Colonic mucosa (tissue), 4 donors: ENCODE measurements at regions not wholly inside any gene's neighbourhood (a gene's known extent, or its start where the extent isn't known, plus 50 kb on each side); places are given as distances from the start of the nearest gene placed in this dataset.

ENCODE experiments used
- DNase-seq: peaks from one replicate; pipeline ENCODE4 v3.0.0-alpha.2; 2020
- H3K27ac ChIP-seq: fragments of 200-600 bp; one replicate; pipeline ENCODE4 v1.8.0; 2021
- H3K27me3 ChIP-seq: fragments of 200-600 bp; one replicate; pipeline ENCODE4 v1.8.0; 2021
- H3K36me3 ChIP-seq: fragments of 200-600 bp; one replicate; pipeline ENCODE4 v1.8.0; 2021
- H3K4me1 ChIP-seq: fragments of 200-600 bp; one replicate; pipeline ENCODE4 v1.8.0; 2021; ENCODE audit warnings: mild to moderate bottlenecking
- H3K4me3 ChIP-seq: fragments of 200-600 bp; one replicate; pipeline ENCODE4 v1.8.0; 2021
- H3K9ac ChIP-seq, 2 donors: one replicate each; pipeline ENCODE4 v1.7.0; 2013; ENCODE audit warnings: control low read depth in 2 of 2, low read depth in 2 of 2, low read length in 2 of 2
- H3K9me3 ChIP-seq: fragments of 200-600 bp; one replicate; pipeline ENCODE4 v1.8.0; 2021
- CTCF ChIP-seq: fragments of 200-600 bp; IDR thresholded peaks from one replicate; pipeline ENCODE4 v1.8.0; 2022; ENCODE audit warnings: antibody characterized with exemption, mild to moderate bottlenecking
- intact Hi-C: fragments of 100-400 bp; cut with DNase I; formaldehyde crosslinking; loops from one replicate; pipeline ENCODE4 v1.14.1; 2022
- donor health status: healthy.
- donor health status: DM: no; HTN: no; CAD: no.
- donor health status: DM: no; HTN: no; CAD: no.

GRCh38 chr3:30305021-30305420 lies 301.4 kb upstream of the TGFBR2 start:
- no peaks in the 10 kb centered on the region for H3K9me3 ChIP-seq
- no peak overlapping the region for H3K9ac ChIP-seq
- no peaks in the 10 kb centered on the region for H3K4me1 ChIP-seq
- no peak overlapping the region for H3K4me3 ChIP-seq
- intact Hi-C loops: no loop called here
- no peak for TF ChIP-seq CTCF
- H3K36me3 ChIP-seq: no peaks in the 10 kb centered on the region
- H3K27ac ChIP-seq: no peak overlapping the region
- no peaks in the 10 kb centered on the region for H3K27me3 ChIP-seq
- DNase-seq: no peak

GRCh38 chr3:30306896-30307295 lies 299.5 kb upstream of the TGFBR2 start:
- H3K9ac ChIP-seq: no peak overlapping the region
- no peaks in the 10 kb centered on the region for H3K27me3 ChIP-seq
- no peak overlapping the region for H3K4me3 ChIP-seq
- no peak overlapping the region for H3K27ac ChIP-seq
- no peaks in the 10 kb centered on the region for H3K36me3 ChIP-seq
- no peak for DNase-seq
- intact Hi-C loops: no loop called here
- no peaks in the 10 kb centered on the region for H3K4me1 ChIP-seq
- TF ChIP-seq CTCF: no peak
- H3K9me3 ChIP-seq: no peaks in the 10 kb centered on the region

GRCh38 chr3:30307372-30307950 lies 298.9 kb upstream of the TGFBR2 start:
- DNase-seq: no peak
- no peak for TF ChIP-seq CTCF
- Histone ChIP-seq H3K27ac (no peak overlapping the region), H3K36me3 (no peaks in the 10 kb centered on the region), H3K9ac (no peak overlapping the region), H3K4me1 (no peaks in the 10 kb centered on the region), H3K27me3 (no peaks in the 10 kb centered on the region), H3K9me3 (no peaks in the 10 kb centered on the region), H3K4me3 (no peak overlapping the region)
- intact Hi-C loops: no loop called here

- intact Hi-C loops: no loop called here
- Histone ChIP-seq H3K27ac (peak overlapping the region; percentile 0), H3K36me3 (no peaks in the 10 kb centered on the region), H3K27me3 (no peaks in the 10 kb centered on the region), H3K4me1 (no peaks in the 10 kb centered on the region), H3K9me3 (no peaks in the 10 kb centered on the region), H3K9ac (no peak overlapping the region), H3K4me3 (no peak overlapping the region)
- DNase-seq: no peak
- no peak for TF ChIP-seq CTCF
Measured at GRCh38 chr3:30308131-30308530, 298.3 kb upstream of the TGFBR2 start.

GRCh38 chr3:30309961-30310954 lies 296.1 kb upstream of the TGFBR2 start:
- Histone ChIP-seq H3K4me1 (no peaks in the 10 kb centered on the region), H3K27me3 (no peaks in the 10 kb centered on the region), H3K9me3 (no peaks in the 10 kb centered on the region), H3K36me3 (no peaks in the 10 kb centered on the region), H3K4me3 (no peak overlapping the region), H3K27ac (no peak overlapping the region), H3K9ac (no peak overlapping the region)
- no peak for DNase-seq
- no peak for TF ChIP-seq CTCF
- intact Hi-C loops: no loop called here
